Neuronal stem cell (in vitro differentiated cells): ENCODE measurements at regions not wholly inside any gene's neighbourhood (a gene's known extent, or its start where the extent isn't known, plus 50 kb on each side); places are given as distances from the start of the nearest gene placed in this dataset.

Source experiments
- DNase-seq: peaks from one replicate; pipeline ENCODE4 v3.0.0-alpha.2; 2013; ENCODE audit warnings: low spot score
- H2AFZ ChIP-seq: one replicate; pipeline ENCODE4 v1.6.1; 2013; ENCODE audit warnings: mild to moderate bottlenecking, low read length, inconsistent platforms
- H2AK5ac ChIP-seq: 2 replicates; pipeline ENCODE4 v1.6.1; 2013; ENCODE audit warnings: low read depth, mild to moderate bottlenecking, inconsistent platforms, low read length, moderate library complexity, mixed read lengths
- H2BK120ac ChIP-seq: 2 replicates; pipeline ENCODE4 v1.6.1; 2013; ENCODE audit warnings: low read depth, mild to moderate bottlenecking, inconsistent platforms, low read length, moderate library complexity, mixed read lengths
- H2BK12ac ChIP-seq: one replicate; pipeline ENCODE4 v1.6.1; 2013; ENCODE audit warnings: low read length, inconsistent platforms
- H2BK15ac ChIP-seq: 2 replicates; pipeline ENCODE4 v1.6.1; 2013; ENCODE audit warnings: mild to moderate bottlenecking, low read length, inconsistent platforms, mixed read lengths
- H2BK5ac ChIP-seq: one replicate; pipeline ENCODE4 v1.6.1; 2013; ENCODE audit warnings: inconsistent platforms, mild to moderate bottlenecking, low read length, moderate library complexity
- H3K14ac ChIP-seq: one replicate; pipeline ENCODE4 v1.6.1; 2013; ENCODE audit warnings: low read length, inconsistent platforms
- H3K18ac ChIP-seq: 2 replicates; pipeline ENCODE4 v1.6.1; 2013; ENCODE audit warnings: low read length, inconsistent platforms
- H3K23ac ChIP-seq: 2 replicates; pipeline ENCODE4 v1.6.1; 2013; ENCODE audit warnings: low read depth, mild to moderate bottlenecking, mixed read lengths, low read length, inconsistent platforms; ENCODE audit not compliant: poor library complexity
- H3K27ac ChIP-seq: replicated peaks from 3 replicates; pipeline ENCODE4 v1.5.1; 2013; ENCODE audit warnings: low read length, inconsistent platforms
- H3K27me3 ChIP-seq, 3 experiments: 2 replicates each; pipeline ENCODE4 v1.6.1; 2013; ENCODE audit warnings: low read length in 3 of 3, mild to moderate bottlenecking in 2 of 3, inconsistent platforms in 1 of 3, low read depth in 1 of 3, mixed read lengths in 1 of 3, moderate library complexity in 1 of 3; ENCODE audit not compliant: control insufficient read depth in 3 of 3, insufficient read depth in 3 of 3
- H3K36me3 ChIP-seq, 2 donors: replicated peaks in 1 of 2; 2 replicates each; pipeline ENCODE4 v1.6.1; 2013; ENCODE audit warnings: low read length in 2 of 2; ENCODE audit not compliant: control insufficient read depth in 2 of 2, insufficient read depth in 2 of 2
- H3K4ac ChIP-seq: 2 replicates; pipeline ENCODE4 v1.6.1; 2013; ENCODE audit warnings: inconsistent platforms, mild to moderate bottlenecking, low read length, moderate library complexity
- H3K4me1 ChIP-seq, 2 donors: 1 replicate in 1 of 2; 2 replicates in 1 of 2; pipeline ENCODE4 v1.6.1; 2013; ENCODE audit warnings: low read length in 2 of 2, low read depth in 1 of 2; ENCODE audit not compliant: control insufficient read depth in 2 of 2, insufficient read depth in 1 of 2
- H3K4me2 ChIP-seq: one replicate; pipeline ENCODE4 v1.6.1; 2013; ENCODE audit warnings: mild to moderate bottlenecking, low read length, inconsistent platforms; ENCODE audit not compliant: insufficient read depth, poor library complexity, severe bottlenecking
- H3K4me3 ChIP-seq, 2 donors: 2 replicates each; pipeline ENCODE4 v1.5.1; 2013; ENCODE audit warnings: low read length in 2 of 2, mild to moderate bottlenecking in 2 of 2, inconsistent platforms in 1 of 2, moderate library complexity in 1 of 2
- H3K79me1 ChIP-seq: one replicate; pipeline ENCODE4 v1.6.1; 2013; ENCODE audit warnings: low read depth, mild to moderate bottlenecking, inconsistent platforms, low read length, moderate library complexity
- H3K9ac ChIP-seq: one replicate; pipeline ENCODE4 v1.6.1; 2013; ENCODE audit warnings: mild to moderate bottlenecking, low read depth, low read length, inconsistent platforms; ENCODE audit not compliant: poor library complexity
- H3K9me3 ChIP-seq, 2 donors: replicated peaks in 1 of 2; 2 replicates each; pipeline versions ENCODE3 to v1.6.1; 2013; ENCODE audit warnings: low read length in 2 of 2, mild to moderate bottlenecking in 2 of 2, inconsistent platforms in 1 of 2, low read depth in 1 of 2, mixed read lengths in 1 of 2, moderate library complexity in 1 of 2; ENCODE audit not compliant: control insufficient read depth in 2 of 2, insufficient read depth in 1 of 2
- H4K8ac ChIP-seq: one replicate; pipeline ENCODE4 v1.6.1; 2013; ENCODE audit warnings: low read depth, mild to moderate bottlenecking, inconsistent platforms, low read length, moderate library complexity
- H4K91ac ChIP-seq: one replicate; pipeline ENCODE4 v1.6.1; 2013; ENCODE audit warnings: low read length, low read depth, mild to moderate bottlenecking, inconsistent platforms; ENCODE audit not compliant: poor library complexity
- WGBS, 2 donors: extraction: QIAGEN DNeasy Blood & Tissue Kit; methylation state at CpG; one replicate each; pipeline ENCODE4 v1.1.7; 2013; ENCODE audit warnings: missing lambda C conversion rate in 2 of 2, mixed read lengths in 1 of 2; ENCODE audit not compliant: insufficient read length in 2 of 2, insufficient replicate concordance in 1 of 2; ENCODE audit errors: extremely low coverage in 2 of 2; 5-methylcytosine and 5-hydroxymethylcytosine counted together

DNA sequence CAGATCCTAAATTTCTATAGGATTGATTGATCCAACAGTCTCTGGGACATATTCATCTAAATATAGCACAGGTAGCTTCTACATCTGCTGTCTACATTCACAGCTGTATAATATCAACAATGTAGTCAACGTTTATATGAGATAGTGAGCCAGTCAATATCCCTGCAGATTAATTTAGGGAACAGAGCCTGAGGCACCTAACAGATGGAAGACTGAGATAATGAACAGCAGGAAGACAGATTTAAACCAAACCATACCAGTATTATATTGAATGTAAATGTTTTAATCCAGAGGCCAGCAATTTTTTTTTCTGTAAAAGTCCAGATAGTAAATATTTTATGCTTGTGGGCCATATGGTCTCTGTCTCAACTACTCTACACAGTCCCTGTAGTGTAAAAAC, 2072.4 kb downstream of the MRPL39 start:
- H3K14ac ChIP-seq: no peak overlapping the region
- H3K36me3 ChIP-seq: no peaks in the 10 kb centered on the region
- no peak overlapping the region for H2BK12ac ChIP-seq
- H3K4ac ChIP-seq: no peak overlapping the region
- no peak overlapping the region for H3K27ac ChIP-seq
- H3K18ac ChIP-seq: no peak overlapping the region
- no peaks in the 10 kb centered on the region for H3K27me3 ChIP-seq
- no peak for DNase-seq
- no peak overlapping the region for H2AK5ac ChIP-seq
- H3K4me2 ChIP-seq: no peak overlapping the region
- H4K91ac ChIP-seq: no peak overlapping the region
- no peak overlapping the region for H4K8ac ChIP-seq
- WGBS, 2 donors: no CpG with 5 or more reads among the region's 1 CpG
- H3K4me3 ChIP-seq: no peak overlapping the region
- no peak overlapping the region for H2BK15ac ChIP-seq
- H3K23ac ChIP-seq: no peak overlapping the region
- no peak overlapping the region for H2BK120ac ChIP-seq
- no peaks in the 10 kb centered on the region for H3K4me1 ChIP-seq
- no peak overlapping the region for H2BK5ac ChIP-seq
- H2AFZ ChIP-seq: no peak overlapping the region
- H3K9ac ChIP-seq: no peak overlapping the region
- no peaks in the 10 kb centered on the region for H3K79me1 ChIP-seq
- no peaks in the 10 kb centered on the region for H3K9me3 ChIP-seq

GRCh38 chr21:23531444-23531843, 2075.8 kb downstream of the MRPL39 start:
- no peak overlapping the region for H4K91ac ChIP-seq
- H2BK120ac ChIP-seq: no peak overlapping the region
- no peak overlapping the region for H2AFZ ChIP-seq
- no peak overlapping the region for H3K14ac ChIP-seq
- H2BK5ac ChIP-seq: no peak overlapping the region
- H3K4me2 ChIP-seq: no peak overlapping the region
- H3K27me3 ChIP-seq: no peaks in the 10 kb centered on the region
- DNase-seq: no peak
- no peak overlapping the region for H4K8ac ChIP-seq
- no peak overlapping the region for H3K27ac ChIP-seq
- no peak overlapping the region for H3K23ac ChIP-seq
- H3K36me3 ChIP-seq: no peaks in the 10 kb centered on the region
- H3K4me3 ChIP-seq: no peak overlapping the region
- no peak overlapping the region for H2BK15ac ChIP-seq
- no peaks in the 10 kb centered on the region for H3K9me3 ChIP-seq
- no peak overlapping the region for H3K9ac ChIP-seq
- no peak overlapping the region for H3K4ac ChIP-seq
- no peaks in the 10 kb centered on the region for H3K79me1 ChIP-seq
- H2AK5ac ChIP-seq: no peak overlapping the region
- H2BK12ac ChIP-seq: no peak overlapping the region
- no peaks in the 10 kb centered on the region for H3K4me1 ChIP-seq
- no peak overlapping the region for H3K18ac ChIP-seq

DNA sequence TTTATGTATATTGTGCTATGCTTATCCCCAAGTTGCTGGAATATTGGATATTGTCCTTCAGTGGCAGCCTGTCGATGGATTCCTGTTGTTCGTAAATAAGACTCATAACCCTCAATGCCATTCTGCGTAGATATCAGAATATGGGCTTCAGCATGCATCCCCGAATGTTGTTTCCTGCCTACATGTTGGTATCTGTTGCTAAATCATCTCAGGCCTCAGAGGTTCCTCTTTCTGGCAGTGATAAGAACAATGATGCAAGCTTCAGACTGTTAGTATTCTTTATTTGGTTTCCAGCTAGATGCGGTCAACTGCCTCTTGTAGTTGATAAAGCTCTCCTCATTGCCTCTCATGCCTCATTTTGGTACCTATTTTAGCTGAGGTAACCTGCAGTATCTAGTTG, 2082.6 kb downstream of the MRPL39 start:
- Histone ChIP-seq H4K91ac (no peak overlapping the region), H3K14ac (no peak overlapping the region), H3K4me2 (no peak overlapping the region), H2AK5ac (no peak overlapping the region), H3K4me1 (no peaks in the 10 kb centered on the region), H3K27me3 (no peaks in the 10 kb centered on the region), H3K4me3 (no peak overlapping the region), H3K9me3 (no peaks in the 10 kb centered on the region), H3K79me1 (no peaks in the 10 kb centered on the region), H2BK120ac (no peak overlapping the region), H3K27ac (no peak overlapping the region), H3K23ac (no peak overlapping the region), H3K4ac (no peak overlapping the region), H3K36me3 (no peaks in the 10 kb centered on the region), H3K18ac (no peak overlapping the region), H4K8ac (no peak overlapping the region), H2BK12ac (no peak overlapping the region), H2BK15ac (no peak overlapping the region), H2AFZ (no peak overlapping the region), H2BK5ac (no peak overlapping the region), H3K9ac (no peak overlapping the region)
- no peak for DNase-seq
- no CpG with 5 or more reads among the region's 5 CpGs for WGBS, 2 donors

GRCh38 chr21:23522751-23523150, 2084.5 kb downstream of the MRPL39 start:
- no peak overlapping the region for H4K8ac ChIP-seq
- no CpG with 5 or more reads among the region's 1 CpG for WGBS, 2 donors

More at GRCh38 chr21:23522751-23523150, 2084.5 kb downstream of the MRPL39 start:
- Histone ChIP-seq H4K91ac (no peak overlapping the region), H3K9ac (no peak overlapping the region), H3K4ac (no peak overlapping the region), H3K23ac (no peak overlapping the region), H3K4me2 (no peak overlapping the region), H3K18ac (no peak overlapping the region), H2BK5ac (no peak overlapping the region), H3K27me3 (no peaks in the 10 kb centered on the region), H3K4me3 (no peak overlapping the region), H3K79me1 (no peaks in the 10 kb centered on the region), H3K4me1 (no peaks in the 10 kb centered on the region), H3K14ac (no peak overlapping the region), H3K36me3 (no peaks in the 10 kb centered on the region), H2AFZ (no peak overlapping the region), H3K9me3 (no peaks in the 10 kb centered on the region), H2BK15ac (no peak overlapping the region), H3K27ac (no peak overlapping the region), H2BK12ac (no peak overlapping the region), H2BK120ac (no peak overlapping the region), H2AK5ac (no peak overlapping the region)
- no peak for DNase-seq
